CD4-positive, alpha-beta T cell (primary cell): ENCODE measurements at regions not wholly inside any gene's neighbourhood (a gene's known extent, or its start where the extent isn't known, plus 50 kb on each side); places are given as distances from the start of the nearest gene placed in this dataset.
A peak's percentile ranks its signal among the peaks of the same experiment; 100 is the strongest.

Experiments used
- ATAC-seq: fragments of 200-7000 bp; cut with Tn5 transposase; one replicate; pipeline ENCODE4 v1.10.0; 2022; ENCODE audit warnings: mild to moderate bottlenecking; ENCODE audit not compliant: poor library complexity
- CTCF ChIA-PET: fragments of 350-600 bp; sonication (Branson Sonifier 250); formaldehyde crosslinking; loops from one replicate; lab custom pipeline; 2021; ENCODE audit warnings: antibody characterized with exemption, inconsistent platforms; lab: Charles Lee
- POLR2A ChIA-PET: fragments of 350-600 bp; sonication (Branson Sonifier 250); formaldehyde crosslinking; loops from one replicate; lab custom pipeline; 2021; ENCODE audit warnings: antibody characterized with exemption, inconsistent platforms; lab: Charles Lee
- DNase-seq, 14 experiments: peaks; one replicate each; pipeline ENCODE4 v3.0.0-alpha.2; 2013 to 2020; ENCODE audit warnings: mixed read lengths in 2 of 14
- H3K27ac ChIP-seq, 2 donors: one replicate each; pipeline versions ENCODE4 v1.5.1 to v1.7.0; 2013; ENCODE audit warnings: low read length in 2 of 2, low read depth in 1 of 2, mild to moderate bottlenecking in 1 of 2
- H3K27me3 ChIP-seq, 2 experiments: 1 replicate in 1 of 2; 2 replicates in 1 of 2; pipeline versions ENCODE4 v1.6.1 to v1.7.0; 2013; ENCODE audit warnings: low read length in 2 of 2, control low read depth in 1 of 2, mild to moderate bottlenecking in 1 of 2, moderate library complexity in 1 of 2; ENCODE audit not compliant: insufficient read depth in 2 of 2, control insufficient read depth in 1 of 2
- H3K36me3 ChIP-seq: one replicate; pipeline ENCODE4 v1.6.1; 2013; ENCODE audit warnings: low read length, control low read depth; ENCODE audit not compliant: insufficient read depth
- H3K4me1 ChIP-seq: one replicate; pipeline ENCODE4 v1.6.1; 2013; ENCODE audit warnings: low read length, control low read depth; ENCODE audit not compliant: insufficient read depth
- H3K4me3 ChIP-seq: one replicate; pipeline ENCODE4 v1.5.1; 2013; ENCODE audit warnings: mild to moderate bottlenecking, low read length, moderate library complexity
- H3K9me3 ChIP-seq, 2 experiments: 1 replicate in 1 of 2; 2 replicates in 1 of 2; pipeline versions ENCODE4 v1.6.1 to v1.7.0; 2013; ENCODE audit warnings: low read length in 2 of 2, mild to moderate bottlenecking in 2 of 2, control low read depth in 1 of 2, moderate library complexity in 1 of 2; ENCODE audit not compliant: control insufficient read depth in 1 of 2, insufficient read depth in 1 of 2
- H3K27ac Mint-ChIP-seq: one replicate; pipeline ENCODE4 v1.8.0; 2020; ENCODE audit warnings: mixed read lengths
- H3K27me3 Mint-ChIP-seq: one replicate; pipeline ENCODE4 v1.8.0; 2021; ENCODE audit warnings: mixed read lengths
- H3K36me3 Mint-ChIP-seq: one replicate; pipeline ENCODE4 v1.8.0; 2021; ENCODE audit warnings: low read depth, mixed read lengths
- H3K4me1 Mint-ChIP-seq: one replicate; pipeline ENCODE4 v1.8.0; 2021; ENCODE audit warnings: low read depth, mixed read lengths
- H3K4me3 Mint-ChIP-seq: one replicate; pipeline ENCODE4 v1.8.0; 2020; ENCODE audit warnings: mild to moderate bottlenecking, mixed read lengths
- H3K9me3 Mint-ChIP-seq: one replicate; pipeline ENCODE4 v1.8.0; 2020; ENCODE audit warnings: mixed read lengths
- CTCF ChIP-seq: fragments of 200-600 bp; IDR thresholded peaks from one replicate; pipeline ENCODE4 v1.8.0; 2022; ENCODE audit warnings: antibody characterized with exemption, mild to moderate bottlenecking
- intact Hi-C, 2 experiments: fragments of 100-400 bp; cut with DNase I in 1 of 2; cut with micrococcal nuclease in 1 of 2; formaldehyde crosslinking; loops; one replicate each; pipeline versions ENCODE4 v1.15.1 to v1.9.0; 2023 to 2025; cut with DNase I, micrococcal nuclease

- Histone ChIP-seq H3K4me3 (no peak overlapping the region), H3K27ac (no peak overlapping the region), H3K27me3 (no peaks in the 10 kb centered on the region), H3K9me3 (no peaks in the 10 kb centered on the region), H3K36me3 (no peaks in the 10 kb centered on the region), H3K4me1 (no peaks in the 10 kb centered on the region)
- H3K9me3 Mint-ChIP-seq, result peaks cover 7% of the 10 kb centered on the region
- no peaks in the 10 kb centered on the region for H3K4me1 Mint-ChIP-seq
- DNase-seq (no peak), ATAC-seq (no peak)
- ChIA-PET POLR2A (no interaction called here), CTCF (no interaction called here)
- TF ChIP-seq CTCF, result no peak
- H3K27ac Mint-ChIP-seq, result no peak overlapping the region
- no peaks in the 10 kb centered on the region for H3K36me3 Mint-ChIP-seq
- intact Hi-C loops, result no loop called here
- H3K4me3 Mint-ChIP-seq, result no peak overlapping the region
- H3K27me3 Mint-ChIP-seq, result no peaks in the 10 kb centered on the region
Measured at GRCh38 chr5:117892360-117892759, 1096.0 kb downstream of the DTWD2 start.

- ATAC-seq (no peak), DNase-seq (no peak)
- Mint-ChIP-seq H3K9me3 (peaks cover 11% of the 10 kb centered on the region), H3K4me3 (no peak overlapping the region), H3K27me3 (no peaks in the 10 kb centered on the region), H3K27ac (no peak overlapping the region), H3K4me1 (no peaks in the 10 kb centered on the region), H3K36me3 (no peaks in the 10 kb centered on the region)
- H3K36me3 ChIP-seq, result no peaks in the 10 kb centered on the region
- no peak overlapping the region for H3K27ac ChIP-seq
- H3K4me3 ChIP-seq, result no peak overlapping the region
- H3K4me1 ChIP-seq, result no peaks in the 10 kb centered on the region
- intact Hi-C loops, result no loop called here
- CTCF ChIA-PET, result no interaction called here
- POLR2A ChIA-PET, result no interaction called here
- H3K9me3 ChIP-seq, result no peaks in the 10 kb centered on the region
- H3K27me3 ChIP-seq, result no peaks in the 10 kb centered on the region
- TF ChIP-seq CTCF, result no peak
Measured at GRCh38 chr5:117889596-117889995, 1098.8 kb downstream of the DTWD2 start.

GRCh38 chr5:117888688-117889087 is 1099.7 kb downstream of the DTWD2 start:
- peaks cover 11% of the 10 kb centered on the region for H3K9me3 Mint-ChIP-seq
- Histone ChIP-seq H3K9me3 (no peaks in the 10 kb centered on the region), H3K4me3 (no peak overlapping the region), H3K27me3 (no peaks in the 10 kb centered on the region), H3K36me3 (no peaks in the 10 kb centered on the region), H3K27ac (no peak overlapping the region), H3K4me1 (no peaks in the 10 kb centered on the region)
- no peak overlapping the region for H3K4me3 Mint-ChIP-seq
- H3K27me3 Mint-ChIP-seq, result no peaks in the 10 kb centered on the region
- no peaks in the 10 kb centered on the region for H3K4me1 Mint-ChIP-seq
- CTCF ChIA-PET, result no interaction called here
- TF ChIP-seq CTCF, result no peak
- no peak overlapping the region for H3K27ac Mint-ChIP-seq
- intact Hi-C loops, result no loop called here
- no peak for ATAC-seq
- POLR2A ChIA-PET, result no interaction called here
- peak in 3 of 14 experiments; percentile 1 to 7 (median 2) for DNase-seq
- H3K36me3 Mint-ChIP-seq, result no peaks in the 10 kb centered on the region
